ENCODE measurements at regions not wholly inside any gene's neighbourhood (a gene's known extent, or its start where the extent isn't known, plus 50 kb on each side); places are given as distances from the start of the nearest gene placed in this dataset.

DNA sequence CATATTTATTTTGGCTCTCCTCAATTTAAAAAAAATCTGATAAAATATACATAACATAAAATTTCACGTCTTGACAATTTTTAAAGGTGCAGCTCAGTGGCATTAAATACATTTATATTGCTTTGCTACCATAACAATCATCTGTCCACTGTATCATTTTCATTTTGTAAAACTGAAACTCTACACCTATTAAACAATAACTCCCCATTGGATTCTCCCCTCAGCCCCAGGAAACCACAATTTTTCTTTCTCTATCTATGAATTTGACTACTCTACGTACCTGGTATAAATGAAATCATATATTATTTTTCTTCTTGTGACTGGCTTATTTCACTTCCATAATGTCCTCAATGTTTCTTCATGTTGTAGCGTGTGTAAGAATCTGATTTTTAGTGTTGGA, 563.5 kb downstream of the PRR16 start:
- no peak for TF ChIP-seq GATA2 (IDR thresholded peaks at IDR 0.05; ENCODE audit: low read depth, low read length)
- no peak for TF ChIP-seq GATA3 (IDR thresholded peaks at IDR 0.05; ENCODE audit: low read depth, low read length)

Measured in SH-SY5Y (cell line).